HCT116 (cell line): ENCODE measurements at regions not wholly inside any gene's neighbourhood (a gene's known extent, or its start where the extent isn't known, plus 50 kb on each side); places are given as distances from the start of the nearest gene placed in this dataset.

Source experiments
- ATAC-seq: fragments of 200-7000 bp; cut with Tn5 transposase; 2 replicates; pipeline ENCODE4 v1.9.1; 2020; ENCODE audit warnings: mild to moderate bottlenecking, moderate library complexity
- BruUV-seq: library from RNA; stranded (reverse); fragments of 400-500 nt; replicated peaks from 2 replicates; lab custom pipeline; 2021; lab: Mats Ljungman, UMichigan
- CTCF ChIA-PET: fragments of 300-600 bp; sonication (Branson Sonifier 250); formaldehyde crosslinking; loops from one replicate; lab custom pipeline; 2021; ENCODE audit warnings: antibody characterized with exemption; lab: Charles Lee
- POLR2A ChIA-PET: fragments of 300-600, 350-600 bp; sonication (Branson Sonifier 250); formaldehyde crosslinking; loops from one replicate; lab custom pipeline; 2021; ENCODE audit warnings: antibody characterized with exemption; lab: Charles Lee
- RAD21 ChIA-PET, 2 experiments: fragments of 300-600 bp; sonication (Branson Sonifier 250); formaldehyde crosslinking; loops; one replicate each; lab custom pipeline; 2023; ENCODE audit warnings: low total read pairs in 2 of 2; ENCODE audit not compliant: uncharacterized antibody in 2 of 2, unreplicated experiment in 2 of 2, low non-redundant PET in 1 of 2; lab: Charles Lee
- DNase-seq: peaks from one replicate; pipeline ENCODE4 v3.0.0-alpha.2; 2010; ENCODE audit warnings: low read depth, low spot score
- H2AFZ ChIP-seq: fragments of 200-600 bp; shearing (Covaris generic), sonication (generic); 2 replicates; pipeline ENCODE4 v1.6.1; 2017; ENCODE audit warnings: low read depth, mixed run types, mixed read lengths, antibody characterized with exemption, low read length; ENCODE audit not compliant: poor library complexity, severe bottlenecking
- H3K27ac ChIP-seq: 2 replicates; pipeline ENCODE4 v1.5.1; 2012; ENCODE audit warnings: low read depth, low read length
- H3K27me3 ChIP-seq: fragments of 200-600 bp; sonication (generic); 2 replicates; pipeline ENCODE4 v1.6.1; 2016; ENCODE audit warnings: mixed run types, low read length, mixed read lengths; ENCODE audit not compliant: insufficient read depth
- H3K36me3 ChIP-seq, 2 experiments: fragments of 200-500 bp in 1 of 2; fragments of 200-600 bp in 1 of 2; sonication (Bioruptor generic) in 1 of 2; sonication (generic) in 1 of 2; 2 replicates each; pipeline versions ENCODE4 v1.5.1 to v1.6.1; 2014 to 2016; ENCODE audit warnings: low read length in 2 of 2, inconsistent platforms in 1 of 2, mixed read lengths in 1 of 2, mixed run types in 1 of 2; ENCODE audit not compliant: insufficient read depth in 2 of 2, control insufficient read depth in 1 of 2
- H3K4me1 ChIP-seq, 2 experiments: fragments of 200-600 bp in 1 of 2; sonication (generic) in 1 of 2; 2 replicates each; pipeline versions ENCODE4 v1.5.1 to v1.6.1; 2012 to 2017; ENCODE audit warnings: low read length in 2 of 2, inconsistent platforms in 1 of 2, mild to moderate bottlenecking in 1 of 2, mixed read lengths in 1 of 2, mixed run types in 1 of 2, moderate library complexity in 1 of 2; ENCODE audit not compliant: insufficient read depth in 2 of 2, control insufficient read depth in 1 of 2
- H3K4me2 ChIP-seq: fragments of 200-600 bp; sonication (generic); 2 replicates; pipeline ENCODE4 v1.6.1; 2017; ENCODE audit warnings: mixed run types, low read length, mixed read lengths
- H3K4me3 ChIP-seq, 2 experiments: fragments of 200-600 bp in 1 of 2; sonication (generic) in 1 of 2; replicated peaks in 1 of 2; 2 replicates each; pipeline ENCODE4 v1.5.1; 2011 to 2016; ENCODE audit warnings: low read length in 2 of 2, control low read depth in 1 of 2, low read depth in 1 of 2, mild to moderate bottlenecking in 1 of 2, mixed read lengths in 1 of 2, mixed run types in 1 of 2
- H3K79me2 ChIP-seq: fragments of 200-600 bp; sonication (generic); 2 replicates; pipeline ENCODE4 v1.6.1; 2017; ENCODE audit warnings: mild to moderate bottlenecking, mixed run types, low read length, moderate library complexity, mixed read lengths; ENCODE audit not compliant: insufficient read depth
- H3K9ac ChIP-seq: fragments of 200-600 bp; sonication (generic); 2 replicates; pipeline ENCODE4 v1.6.1; 2016; ENCODE audit warnings: low read length, mixed read lengths
- H3K9me2 ChIP-seq: fragments of 200-600 bp; sonication (generic), shearing (Covaris generic); 2 replicates; pipeline ENCODE4 v1.6.1; 2017; ENCODE audit warnings: mixed run types, mild to moderate bottlenecking, moderate library complexity; ENCODE audit not compliant: insufficient read depth
- H3K9me3 ChIP-seq, 2 experiments: fragments of 200-500 bp in 1 of 2; fragments of 200-600 bp in 1 of 2; sonication (Bioruptor generic) in 1 of 2; sonication (generic) in 1 of 2; 2 replicates each; pipeline ENCODE4 v1.6.1; 2014 to 2017; ENCODE audit warnings: low read length in 2 of 2, mixed read lengths in 2 of 2, inconsistent platforms in 1 of 2, low read depth in 1 of 2, mild to moderate bottlenecking in 1 of 2, mixed run types in 1 of 2, moderate library complexity in 1 of 2; ENCODE audit not compliant: control insufficient read depth in 1 of 2, insufficient read depth in 1 of 2
- H4K20me1 ChIP-seq: fragments of 200-600 bp; sonication (generic), shearing (Covaris generic); 2 replicates; pipeline ENCODE4 v1.6.1; 2017; ENCODE audit warnings: mixed run types, mild to moderate bottlenecking, moderate library complexity; ENCODE audit not compliant: insufficient read depth
- CBX3 ChIP-seq: IDR thresholded peaks from 2 replicates; pipeline ENCODE4 v1.6.1; 2012; ENCODE audit warnings: low read depth
- CEBPB ChIP-seq: IDR thresholded peaks from 2 replicates; pipeline ENCODE4 v1.6.1; 2012; ENCODE audit warnings: low read depth
- EGR1 ChIP-seq: IDR thresholded peaks from 2 replicates; pipeline ENCODE4 v1.6.1; 2012; ENCODE audit warnings: low read depth
- ELF1 ChIP-seq: IDR thresholded peaks from 2 replicates; pipeline ENCODE4 v1.6.1; 2012; ENCODE audit warnings: low read depth, borderline replicate concordance
- EZH2 ChIP-seq: fragments of 200-600 bp; sonication (generic); IDR thresholded peaks from 2 replicates; pipeline ENCODE4 v1.6.1; 2017; ENCODE audit warnings: antibody characterized with exemption, mixed run types
- EZH2phosphoT487 ChIP-seq: fragments of 200-600 bp; IDR thresholded peaks from 2 replicates; pipeline ENCODE4 v1.6.1; 2018; ENCODE audit warnings: antibody characterized with exemption, borderline replicate concordance
- FOSL1 ChIP-seq: IDR thresholded peaks from 2 replicates; pipeline ENCODE4 v1.6.1; 2012; ENCODE audit warnings: low read depth
- JUND ChIP-seq: IDR thresholded peaks from 2 replicates; pipeline ENCODE4 v1.6.1; 2012
- POLR2A ChIP-seq: IDR thresholded peaks from 2 replicates; pipeline ENCODE4 v1.7.0; 2011; ENCODE audit warnings: borderline replicate concordance; ENCODE audit not compliant: insufficient read depth, insufficient read length; ENCODE audit errors: extremely low read depth
- POLR2AphosphoS5 ChIP-seq: IDR thresholded peaks from 2 replicates; pipeline ENCODE4 v1.6.1; 2011; ENCODE audit warnings: mild to moderate bottlenecking, low read depth, low read length, moderate library complexity
- RAD21 ChIP-seq: IDR thresholded peaks from 2 replicates; pipeline ENCODE4 v1.6.1; 2012; ENCODE audit warnings: low read depth, mild to moderate bottlenecking
- SIN3A ChIP-seq: IDR thresholded peaks from 2 replicates; pipeline ENCODE4 v1.6.1; 2012; ENCODE audit warnings: low read depth
- SP1 ChIP-seq: IDR thresholded peaks from 2 replicates; pipeline ENCODE4 v1.6.1; 2012; ENCODE audit warnings: low read depth
- SRF ChIP-seq: IDR thresholded peaks from 2 replicates; pipeline ENCODE4 v1.6.1; 2012; ENCODE audit warnings: low read depth
- TCF7L2 ChIP-seq: IDR thresholded peaks from 2 replicates; pipeline ENCODE4 v1.7.0; 2011; ENCODE audit warnings: borderline replicate concordance, inconsistent platforms; ENCODE audit not compliant: insufficient read depth, insufficient read length; ENCODE audit errors: extremely low read depth
- YY1 ChIP-seq: IDR thresholded peaks from 2 replicates; pipeline ENCODE4 v1.6.1; 2011; ENCODE audit warnings: low read length, low read depth, moderate library complexity, mild to moderate bottlenecking; ENCODE audit not compliant: insufficient replicate concordance; ENCODE audit errors: extremely low read depth
- intact Hi-C: fragments of 100-400 bp; cut with micrococcal nuclease; formaldehyde crosslinking; loops from 2 replicates; pipeline ENCODE4 v1.10.0; 2022
- TF ChIP-seq, protein P1 (sequence below): IDR thresholded peaks from 2 replicates; pipeline ENCODE4 v1.6.1; 2012
- TF ChIP-seq, protein P2 (sequence below): IDR thresholded peaks from 2 replicates; pipeline ENCODE4 v1.6.1; 2012; ENCODE audit warnings: low read depth

DNA sequence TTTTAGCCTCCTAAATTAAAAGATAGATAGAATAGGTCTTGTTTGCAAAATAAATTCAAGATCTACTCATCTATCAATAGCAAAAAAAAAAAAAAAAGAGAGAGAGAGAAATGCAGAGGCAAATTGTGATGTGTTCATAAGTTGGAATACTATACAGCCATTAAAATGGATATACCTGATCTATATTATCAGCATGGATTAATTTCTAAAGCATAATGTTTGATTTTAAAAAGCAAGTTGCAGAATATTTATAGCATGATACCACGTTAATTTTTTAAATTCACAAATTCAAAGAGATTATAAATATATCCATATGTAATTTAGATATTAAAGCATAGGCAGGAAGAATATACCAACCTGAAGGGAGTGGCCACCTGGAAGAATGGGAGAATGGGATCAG, 114.9 kb upstream of the PTPRT start:
- BruUV-seq, result no TSS peak
- H4K20me1 ChIP-seq, result no peaks in the 10 kb centered on the region
- H3K9me3 ChIP-seq, result peaks cover 0 to 7% of the 10 kb centered on the region in 2 experiments; a peak in 1 of 4 replicates
- H3K79me2 ChIP-seq, result no peaks in the 10 kb centered on the region
- no peak for DNase-seq
- H3K4me1 ChIP-seq, result no peaks in the 10 kb centered on the region
- no peak overlapping the region for H3K4me2 ChIP-seq
- RAD21 ChIA-PET, result no interaction called here
- H2AFZ ChIP-seq, result no peak overlapping the region
- TF ChIP-seq CBX3, result no peak
- H3K27ac ChIP-seq, result no peak overlapping the region
- intact Hi-C loops, result no loop called here
- POLR2A ChIA-PET, result no interaction called here
- H3K9me2 ChIP-seq, result no peaks in the 10 kb centered on the region
- no peak overlapping the region for H3K9ac ChIP-seq
- H3K27me3 ChIP-seq, result no peaks in the 10 kb centered on the region
- CTCF ChIA-PET, result no interaction called here
- no peak for ATAC-seq
- H3K4me3 ChIP-seq, result no peak overlapping the region
- no peaks in the 10 kb centered on the region for H3K36me3 ChIP-seq

DNA sequence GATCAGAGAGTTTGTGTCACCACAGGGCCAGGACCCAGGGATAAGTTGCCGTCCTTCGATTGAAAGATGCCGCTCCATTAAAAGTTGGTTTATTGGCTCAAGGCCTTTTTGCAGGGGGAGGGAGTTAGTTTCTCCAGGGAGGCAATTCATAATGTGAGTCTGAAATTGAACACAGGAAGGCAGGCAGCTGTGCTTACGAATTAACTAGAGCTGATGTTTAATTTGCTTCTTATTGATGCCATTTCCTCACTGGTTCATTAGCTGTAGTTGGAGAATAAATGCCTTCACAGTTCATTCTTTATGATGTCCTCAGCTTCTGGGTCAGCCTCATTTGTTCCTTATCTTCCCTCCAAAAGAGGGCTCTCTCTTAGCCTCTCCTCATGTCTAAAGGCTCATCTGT, 113.2 kb upstream of the PTPRT start:
- Histone ChIP-seq H3K27me3 (no peaks in the 10 kb centered on the region; the same call in 1 of the 2 replicates), H3K9me2 (no peaks in the 10 kb centered on the region), H3K36me3 (no peaks in the 10 kb centered on the region), H3K4me2 (no peak overlapping the region), H3K4me1 (no peaks in the 10 kb centered on the region), H3K9me3 (no peaks in the 10 kb centered on the region), H3K27ac (no peak overlapping the region), H2AFZ (no peak overlapping the region), H4K20me1 (no peaks in the 10 kb centered on the region), H3K9ac (no peak overlapping the region), H3K4me3 (no peak overlapping the region), H3K79me2 (no peaks in the 10 kb centered on the region)
- intact Hi-C loops, result no loop called here
- DNase-seq, result no peak
- CTCF ChIA-PET, result no interaction called here
- RAD21 ChIA-PET, result no interaction called here
- POLR2A ChIA-PET, result no interaction called here
- TF ChIP-seq SP1 (no peak), POLR2AphosphoS5 (no peak), FOSL1 (no peak), SRF (no peak), ELF1 (no peak), TCF7L2 (no peak), RAD21 (no peak), POLR2A (no peak), JUND (no peak), YY1 (no peak), EZH2 (no peak), EZH2phosphoT487 (no peak), CEBPB (no peak), SIN3A (no peak), EGR1 (no peak)
- TF ChIP-seq, protein P1, sequence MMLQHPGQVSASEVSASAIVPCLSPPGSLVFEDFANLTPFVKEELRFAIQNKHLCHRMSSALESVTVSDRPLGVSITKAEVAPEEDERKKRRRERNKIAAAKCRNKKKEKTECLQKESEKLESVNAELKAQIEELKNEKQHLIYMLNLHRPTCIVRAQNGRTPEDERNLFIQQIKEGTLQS, result no peak
- TF ChIP-seq, protein P2, sequence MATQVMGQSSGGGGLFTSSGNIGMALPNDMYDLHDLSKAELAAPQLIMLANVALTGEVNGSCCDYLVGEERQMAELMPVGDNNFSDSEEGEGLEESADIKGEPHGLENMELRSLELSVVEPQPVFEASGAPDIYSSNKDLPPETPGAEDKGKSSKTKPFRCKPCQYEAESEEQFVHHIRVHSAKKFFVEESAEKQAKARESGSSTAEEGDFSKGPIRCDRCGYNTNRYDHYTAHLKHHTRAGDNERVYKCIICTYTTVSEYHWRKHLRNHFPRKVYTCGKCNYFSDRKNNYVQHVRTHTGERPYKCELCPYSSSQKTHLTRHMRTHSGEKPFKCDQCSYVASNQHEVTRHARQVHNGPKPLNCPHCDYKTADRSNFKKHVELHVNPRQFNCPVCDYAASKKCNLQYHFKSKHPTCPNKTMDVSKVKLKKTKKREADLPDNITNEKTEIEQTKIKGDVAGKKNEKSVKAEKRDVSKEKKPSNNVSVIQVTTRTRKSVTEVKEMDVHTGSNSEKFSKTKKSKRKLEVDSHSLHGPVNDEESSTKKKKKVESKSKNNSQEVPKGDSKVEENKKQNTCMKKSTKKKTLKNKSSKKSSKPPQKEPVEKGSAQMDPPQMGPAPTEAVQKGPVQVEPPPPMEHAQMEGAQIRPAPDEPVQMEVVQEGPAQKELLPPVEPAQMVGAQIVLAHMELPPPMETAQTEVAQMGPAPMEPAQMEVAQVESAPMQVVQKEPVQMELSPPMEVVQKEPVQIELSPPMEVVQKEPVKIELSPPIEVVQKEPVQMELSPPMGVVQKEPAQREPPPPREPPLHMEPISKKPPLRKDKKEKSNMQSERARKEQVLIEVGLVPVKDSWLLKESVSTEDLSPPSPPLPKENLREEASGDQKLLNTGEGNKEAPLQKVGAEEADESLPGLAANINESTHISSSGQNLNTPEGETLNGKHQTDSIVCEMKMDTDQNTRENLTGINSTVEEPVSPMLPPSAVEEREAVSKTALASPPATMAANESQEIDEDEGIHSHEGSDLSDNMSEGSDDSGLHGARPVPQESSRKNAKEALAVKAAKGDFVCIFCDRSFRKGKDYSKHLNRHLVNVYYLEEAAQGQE, result no peak
- no peak for ATAC-seq
- BruUV-seq, result no TSS peak
